HG03135 (cell line): ENCODE measurements at regions not wholly inside any gene's neighbourhood (a gene's known extent, or its start where the extent isn't known, plus 50 kb on each side); places are given as distances from the start of the nearest gene placed in this dataset.
"Not testable (repeated sequence)": the region's sequence is repeated elsewhere in the genome, so short reads cannot be mapped to it uniquely, and the experiment has no call there.

ENCODE experiments used
- ATAC-seq: cut with Tn5 transposase; IDR thresholded peaks from one replicate; pipeline ENCODE4 v1.9.1; 2021; ENCODE audit warnings: mild to moderate bottlenecking, moderate library complexity; ENCODE audit not compliant: unreplicated experiment

GRCh38 chr6:67686225-67686624 lies 948.9 kb upstream of the ADGRB3 start:
- ATAC-seq: not testable (repeated sequence)

DNA sequence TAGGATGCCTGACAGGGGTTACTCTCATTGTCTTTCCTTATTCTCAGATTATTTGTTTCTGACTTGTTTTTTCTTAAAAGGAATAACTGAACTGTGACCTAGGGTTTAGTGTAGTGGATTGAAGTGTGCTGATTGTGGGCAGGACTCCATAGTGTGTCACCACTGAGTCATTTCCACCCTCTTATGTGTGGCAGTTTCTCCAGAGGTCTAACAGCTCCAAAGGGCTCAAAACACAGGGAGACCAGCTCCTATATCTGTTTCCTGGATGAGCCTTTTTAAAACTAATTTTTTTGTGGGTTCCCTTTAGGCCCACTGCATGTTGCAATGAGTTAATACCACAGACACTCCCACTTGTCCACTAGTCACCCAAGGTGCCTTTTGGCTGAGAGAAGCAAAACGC lies 951.1 kb upstream of the ADGRB3 start:
- ATAC-seq: no peak

DNA sequence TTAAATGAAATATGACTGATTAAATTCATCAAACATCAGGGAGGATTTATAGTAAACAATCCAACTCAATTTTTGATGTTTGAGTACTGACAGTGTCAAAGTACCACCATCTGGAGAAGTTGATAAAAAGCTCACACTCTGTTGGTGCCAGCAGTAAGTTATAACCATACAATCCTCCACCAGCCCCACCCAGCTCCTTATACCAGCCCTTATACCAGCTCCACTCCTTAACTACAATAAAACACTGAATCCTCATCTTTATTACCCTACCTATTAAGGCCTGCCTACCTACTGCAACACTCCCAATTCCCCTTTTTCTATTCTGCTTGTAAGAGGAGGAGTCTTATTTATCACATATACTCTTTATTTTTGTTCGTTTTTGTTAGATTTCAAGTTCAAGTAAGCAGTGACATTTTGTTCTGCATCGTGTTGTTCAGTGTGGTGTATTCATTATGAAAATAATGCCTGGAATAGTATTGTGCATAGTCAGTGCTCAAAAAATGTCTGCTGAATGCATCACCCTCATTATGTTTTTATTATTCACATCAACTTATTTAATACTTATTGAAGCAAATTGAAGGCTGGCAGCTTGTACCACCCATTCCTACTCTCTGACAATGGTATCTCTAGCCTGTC lies 954.7 kb upstream of the ADGRB3 start:
- no peak for ATAC-seq

GRCh38 chr6:67679566-67680296 lies 955.4 kb upstream of the ADGRB3 start:
- no peak for ATAC-seq

DNA sequence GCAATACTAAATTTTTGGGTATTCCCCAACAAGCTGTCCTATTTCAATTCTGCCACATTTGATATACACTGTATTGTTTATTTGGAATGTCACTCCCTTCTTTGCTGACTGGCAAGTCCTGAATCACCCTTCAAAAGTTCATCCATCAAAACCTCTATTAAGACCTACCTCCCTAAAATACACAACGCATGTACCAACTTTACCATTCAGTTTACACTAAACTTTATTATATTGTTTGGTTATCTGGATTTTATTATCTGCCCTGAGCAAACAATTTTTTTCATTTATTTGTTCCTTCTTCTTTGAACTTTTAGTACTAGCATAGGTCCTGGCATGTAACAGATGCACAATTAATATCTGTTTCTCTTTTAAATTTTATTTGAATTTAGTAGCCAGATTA lies 958.2 kb upstream of the ADGRB3 start:
- no peak for ATAC-seq

DNA sequence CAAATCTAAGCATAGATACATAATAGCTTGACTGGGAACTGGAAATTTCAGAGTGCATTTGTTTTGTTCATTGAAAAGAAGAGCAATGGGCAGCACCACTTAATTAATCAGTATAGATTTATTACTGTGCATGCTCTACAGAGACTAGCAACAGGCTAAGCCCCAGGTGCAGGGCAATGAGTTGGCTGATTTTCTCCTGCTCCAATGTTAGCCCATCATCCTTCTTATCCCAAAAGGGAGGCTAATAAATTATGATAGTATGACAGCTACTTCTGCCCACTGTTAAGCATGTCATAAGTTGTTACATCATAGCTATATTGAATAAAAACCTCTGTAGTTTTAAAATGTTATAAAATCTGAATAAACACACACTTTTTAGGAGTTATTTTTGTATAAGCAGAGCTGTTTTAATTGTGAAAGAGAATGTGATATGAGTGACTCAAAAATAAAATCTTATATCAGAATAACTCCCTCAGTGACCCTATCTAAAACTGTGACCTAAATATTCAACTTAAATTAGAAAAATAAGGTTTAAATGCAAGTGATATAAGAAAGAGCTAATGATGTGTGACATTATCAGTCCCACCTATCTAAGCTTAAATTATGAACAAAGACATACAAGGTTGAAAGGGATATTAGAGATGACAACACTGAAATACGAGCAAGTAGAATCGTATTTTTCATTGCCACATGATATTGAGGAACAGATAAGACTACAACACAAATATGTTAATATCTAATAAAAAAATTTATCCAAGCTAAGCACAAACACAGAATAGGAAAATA lies 967.3 kb upstream of the ADGRB3 start:
- no peak for ATAC-seq

GRCh38 chr6:67666177-67666964 lies 968.7 kb upstream of the ADGRB3 start:
- no peak for ATAC-seq

GRCh38 chr6:67664942-67665341 lies 970.1 kb upstream of the ADGRB3 start:
- ATAC-seq: no peak

DNA sequence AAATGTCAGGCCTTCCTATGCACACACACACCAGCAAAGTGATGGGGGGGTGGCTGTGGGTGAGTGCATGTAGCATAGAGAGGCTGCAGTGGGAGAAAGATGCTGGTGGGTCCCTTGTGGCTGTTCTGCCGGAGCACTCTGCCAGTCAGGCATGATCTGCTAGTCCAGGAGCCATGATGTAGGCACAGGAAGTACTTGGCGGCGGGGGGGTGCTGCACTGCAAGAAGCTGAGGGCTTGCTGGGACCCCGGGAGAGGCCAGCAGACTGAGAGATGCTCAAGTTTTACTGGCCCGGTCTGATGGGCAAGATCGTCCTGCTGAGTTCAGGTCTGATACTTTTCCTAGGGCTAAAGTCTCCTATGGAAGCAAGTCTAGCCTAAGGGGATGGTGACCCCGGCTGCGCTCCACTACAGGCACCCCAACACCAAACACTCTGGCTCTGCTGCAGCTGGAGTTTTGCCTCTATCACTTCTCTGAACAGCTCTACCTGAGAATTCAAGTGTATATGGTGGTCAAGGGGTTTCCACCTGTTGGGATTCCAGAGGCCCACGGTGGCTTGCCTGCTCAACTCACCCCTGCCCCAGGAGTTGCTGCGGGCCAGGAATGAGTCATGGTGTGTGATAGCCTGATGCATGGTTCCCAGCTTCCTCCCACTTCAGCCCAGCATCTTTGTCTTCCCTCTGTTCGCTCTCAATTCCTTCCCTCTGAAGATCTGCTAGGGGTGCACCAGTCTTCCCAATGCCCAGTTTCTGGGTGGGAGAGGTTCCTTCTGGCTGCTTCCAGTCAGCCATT lies 971.8 kb upstream of the ADGRB3 start:
- no peak for ATAC-seq

- ATAC-seq: no peak
Measured at GRCh38 chr6:67653561-67653960, 981.5 kb upstream of the ADGRB3 start.

DNA sequence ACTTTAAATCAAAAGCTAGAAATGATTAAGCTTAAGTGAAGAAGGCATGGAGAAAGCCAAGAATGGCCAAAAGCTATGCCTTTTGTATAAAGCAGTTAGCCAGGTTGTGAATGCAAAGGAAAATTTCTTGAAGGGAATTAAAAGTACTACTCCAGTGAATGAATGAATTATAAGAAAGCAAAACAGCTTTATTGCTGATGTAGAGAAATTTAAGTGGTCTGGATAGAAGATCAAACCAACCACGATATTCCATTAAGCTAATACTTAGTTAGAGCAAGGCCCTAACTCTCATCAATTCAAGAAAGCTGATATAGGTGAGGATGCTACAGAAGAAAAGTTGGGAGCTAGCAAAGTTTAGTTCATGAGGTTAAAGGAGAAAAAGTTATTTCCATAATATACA lies 988.5 kb upstream of the ADGRB3 start:
- ATAC-seq: no peak

GRCh38 chr6:67643281-67643680 lies 991.8 kb upstream of the ADGRB3 start:
- ATAC-seq: no peak

GRCh38 chr6:67642582-67642981 lies 992.5 kb upstream of the ADGRB3 start:
- ATAC-seq: no peak

GRCh38 chr6:67640484-67640883 lies 994.6 kb upstream of the ADGRB3 start:
- ATAC-seq: no peak

GRCh38 chr6:67639161-67639560 lies 995.9 kb upstream of the ADGRB3 start:
- ATAC-seq: no peak

DNA sequence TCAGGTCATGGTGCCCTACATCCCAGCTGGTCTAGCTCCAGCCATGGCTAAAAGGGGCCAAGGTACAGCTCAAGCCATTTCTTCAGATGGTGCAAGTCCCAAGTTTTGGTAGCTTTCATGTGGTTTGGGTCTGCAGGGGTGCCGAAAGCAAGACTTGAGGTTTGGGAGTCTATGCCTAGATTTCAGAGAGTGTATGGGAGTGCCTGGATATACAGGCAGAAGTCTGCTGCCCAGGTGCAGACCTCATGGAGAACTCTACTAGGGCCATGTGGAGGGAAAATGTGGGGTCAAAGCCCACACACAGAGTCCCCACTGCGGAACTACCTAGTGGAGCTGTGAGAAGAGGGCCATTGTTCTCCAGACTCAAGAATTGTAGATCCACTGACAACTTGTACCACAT lies 1000.9 kb upstream of the ADGRB3 start:
- no peak for ATAC-seq

DNA sequence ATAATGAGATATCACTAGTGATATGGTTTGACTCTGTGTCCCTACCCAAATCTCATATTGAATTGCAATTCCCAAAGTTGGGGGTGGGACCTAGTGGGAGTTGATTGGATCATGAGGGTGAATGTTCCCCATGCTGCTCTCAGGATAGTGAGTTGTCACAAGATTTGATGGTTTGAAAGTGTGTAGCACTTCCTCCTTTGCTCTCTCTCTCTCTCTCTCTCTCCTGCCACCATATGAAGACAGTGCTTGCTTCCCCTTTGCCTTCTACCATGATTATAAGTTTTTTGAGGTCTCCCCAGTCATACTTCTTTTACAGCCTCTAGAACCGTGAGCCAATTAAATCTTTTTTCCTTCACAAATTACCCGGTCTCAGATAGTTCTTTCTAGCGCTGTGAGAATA lies 1002.0 kb upstream of the ADGRB3 start:
- no peak for ATAC-seq

- ATAC-seq: no peak
Measured at GRCh38 chr6:67630146-67630545, 1004.9 kb upstream of the ADGRB3 start.

GRCh38 chr6:67629258-67629657 lies 1005.8 kb upstream of the ADGRB3 start:
- no peak for ATAC-seq

- ATAC-seq: no peak
Measured at GRCh38 chr6:67615796-67616195, 1019.3 kb upstream of the ADGRB3 start.
